Breast epithelium (tissue), 3 donors: ENCODE measurements at regions not wholly inside any gene's neighbourhood (a gene's known extent, or its start where the extent isn't known, plus 50 kb on each side); places are given as distances from the start of the nearest gene placed in this dataset.

Experiments
- CTCF ChIP-seq, 3 donors: fragments of 450-650 bp; IDR thresholded peaks; one replicate each; pipeline ENCODE4 v1.5.1; 2016 to 2017; ENCODE audit warnings: antibody characterized with exemption in 3 of 3, mild to moderate bottlenecking in 3 of 3, moderate library complexity in 3 of 3
- POLR2A ChIP-seq: fragments of 450-650 bp; IDR thresholded peaks from one replicate; pipeline ENCODE4 v1.6.1; 2016; ENCODE audit warnings: antibody characterized with exemption, mild to moderate bottlenecking, moderate library complexity

- no peak for TF ChIP-seq CTCF (IDR thresholded peaks at IDR 0.05)
- TF ChIP-seq POLR2A, result no peak
These were observed 290.4 kb downstream of the TMEM38B start for GRCh38 chr9:105984714-105985113.
